ENCODE measurements at regions not wholly inside any gene's neighbourhood (a gene's known extent, or its start where the extent isn't known, plus 50 kb on each side); places are given as distances from the start of the nearest gene placed in this dataset.

- TF ChIP-seq CTCF (IDR thresholded peaks at IDR 0.05; ENCODE audit: low read length) (no peak), EZH2phosphoT487 (IDR thresholded peaks at IDR 0.05; ENCODE audit: low read length) (no peak), EZH2 (optimal IDR thresholded peaks at IDR 0.05; ENCODE audit: low read depth, low read length) (no peak)
These were observed 55.7 kb upstream of the PDE1A start for GRCh38 chr2:182482511-182482910.

All from MM.1S (cell line).